Panc1 (cell line): ENCODE measurements at regions not wholly inside any gene's neighbourhood (a gene's known extent, or its start where the extent isn't known, plus 50 kb on each side); places are given as distances from the start of the nearest gene placed in this dataset.
"Not testable (repeated sequence)": the region's sequence is repeated elsewhere in the genome, so short reads cannot be mapped to it uniquely, and the experiment has no call there.

Experiments
- ATAC-seq: fragments of 200-7000 bp; cut with Tn5 transposase; 2 replicates; pipeline ENCODE4 v1.9.1; 2020; ENCODE audit warnings: mild to moderate bottlenecking, moderate library complexity
- BruUV-seq: library from RNA; stranded (reverse); fragments of 400-500 nt; replicated peaks from 2 replicates; lab custom pipeline; 2021; lab: Mats Ljungman, UMichigan
- CTCF ChIA-PET: fragments of 300-600 bp; sonication (Branson Sonifier 250); formaldehyde crosslinking; loops from one replicate; lab custom pipeline; 2022; ENCODE audit warnings: antibody characterized with exemption; lab: Charles Lee
- POLR2A ChIA-PET: fragments of 300-600 bp; sonication (Branson Sonifier 250); formaldehyde crosslinking; loops from one replicate; lab custom pipeline; 2022; ENCODE audit warnings: antibody characterized with exemption; lab: Charles Lee
- DNase-seq: peaks from one replicate; pipeline ENCODE4 v3.0.0-alpha.2; 2010; ENCODE audit warnings: low read depth, low spot score
- H3K27ac ChIP-seq: 2 replicates; pipeline ENCODE4 v1.5.1; 2011; ENCODE audit warnings: mild to moderate bottlenecking, low read length, inconsistent platforms
- H3K27me3 ChIP-seq: fragments of 200-500 bp; sonication (Bioruptor generic); 2 replicates; pipeline ENCODE4 v1.6.0; 2014; ENCODE audit warnings: low read length, inconsistent platforms; ENCODE audit not compliant: control insufficient read depth, insufficient read depth
- H3K36me3 ChIP-seq: fragments of 200-500 bp; sonication (Bioruptor generic); 2 replicates; pipeline ENCODE4 v1.5.1; 2014; ENCODE audit warnings: inconsistent platforms, mild to moderate bottlenecking, low read length, moderate library complexity; ENCODE audit not compliant: control insufficient read depth, insufficient read depth
- H3K4me1 ChIP-seq: 2 replicates; pipeline ENCODE4 v1.5.1; 2011; ENCODE audit warnings: inconsistent platforms, mild to moderate bottlenecking, low read length, moderate library complexity; ENCODE audit not compliant: control insufficient read depth, insufficient read depth
- H3K4me3 ChIP-seq, 2 experiments: 2 replicates each; pipeline ENCODE4 v1.5.1; 2011 to 2012; ENCODE audit warnings: low read depth in 2 of 2, low read length in 2 of 2, mild to moderate bottlenecking in 2 of 2, inconsistent platforms in 1 of 2, moderate library complexity in 1 of 2
- H3K9me3 ChIP-seq: fragments of 200-500 bp; sonication (Bioruptor generic); 2 replicates; pipeline ENCODE4 v1.5.1; 2014; ENCODE audit warnings: low read depth, mild to moderate bottlenecking, inconsistent platforms, low read length, moderate library complexity; ENCODE audit not compliant: control insufficient read depth, insufficient read depth
- CTCF ChIP-seq: fragments of 450-650 bp; IDR thresholded peaks from 2 replicates; pipeline ENCODE4 v1.5.1; 2017; ENCODE audit warnings: mild to moderate bottlenecking
- POLR2AphosphoS5 ChIP-seq: IDR thresholded peaks from 2 replicates; pipeline ENCODE4 v1.6.1; 2012; ENCODE audit warnings: mild to moderate bottlenecking, low read depth, low read length, moderate library complexity
- SIN3A ChIP-seq: IDR thresholded peaks from 2 replicates; pipeline ENCODE4 v1.6.1; 2012; ENCODE audit warnings: low read depth, mild to moderate bottlenecking, low read length, moderate library complexity, borderline replicate concordance; ENCODE audit not compliant: insufficient read depth
- TCF7L2 ChIP-seq: IDR thresholded peaks from 2 replicates; pipeline ENCODE4 v1.6.1; 2011; ENCODE audit warnings: mild to moderate bottlenecking, low read depth, low read length, inconsistent platforms
- in situ Hi-C: cut with HindIII; loops from 2 replicates; pipeline ENCODE4 v1.10.0; 2016; ENCODE audit warnings: low sequenced_read_pairs, low pct_unique_long_range_greater_than_20kb
- intact Hi-C: fragments of 100-400 bp; cut with micrococcal nuclease; formaldehyde crosslinking; loops from one replicate; pipeline ENCODE4 v1.10.0; 2022; ENCODE audit not compliant: unreplicated experiment
- TF ChIP-seq, protein P1 (sequence below), 2 experiments: IDR thresholded peaks; 2 replicates each; pipeline ENCODE4 v1.6.1; 2011 to 2012; ENCODE audit warnings: low read depth in 2 of 2, control low read depth in 1 of 2, low read length in 1 of 2, mild to moderate bottlenecking in 1 of 2, moderate library complexity in 1 of 2; ENCODE audit not compliant: insufficient read depth in 1 of 2

GRCh38 chr2:175805442-175806124 is 196.5 kb downstream of the LNPK start:
- no peaks in the 10 kb centered on the region for H3K4me1 ChIP-seq
- CTCF ChIA-PET: no interaction called here
- POLR2A ChIA-PET: no interaction called here
- intact Hi-C loops (no loop called here), in situ Hi-C loops (no loop called here)
- H3K27ac ChIP-seq: no peak overlapping the region
- H3K36me3 ChIP-seq: no peaks in the 10 kb centered on the region
- no TSS peak for BruUV-seq
- no peaks in the 10 kb centered on the region for H3K9me3 ChIP-seq
- TF ChIP-seq TCF7L2: no peak
- TF ChIP-seq CTCF: no peak
- no peak for ATAC-seq
- H3K4me3 ChIP-seq: no peak overlapping the region
- no peak for DNase-seq
- H3K27me3 ChIP-seq: 0 out of 2 replicates have a peak, but pooled peaks cover 2% of the 10 kb centered on the region

- TF ChIP-seq CTCF (no peak), SIN3A (no peak), POLR2AphosphoS5 (no peak), TCF7L2 (no peak)
- TF ChIP-seq, protein P1, sequence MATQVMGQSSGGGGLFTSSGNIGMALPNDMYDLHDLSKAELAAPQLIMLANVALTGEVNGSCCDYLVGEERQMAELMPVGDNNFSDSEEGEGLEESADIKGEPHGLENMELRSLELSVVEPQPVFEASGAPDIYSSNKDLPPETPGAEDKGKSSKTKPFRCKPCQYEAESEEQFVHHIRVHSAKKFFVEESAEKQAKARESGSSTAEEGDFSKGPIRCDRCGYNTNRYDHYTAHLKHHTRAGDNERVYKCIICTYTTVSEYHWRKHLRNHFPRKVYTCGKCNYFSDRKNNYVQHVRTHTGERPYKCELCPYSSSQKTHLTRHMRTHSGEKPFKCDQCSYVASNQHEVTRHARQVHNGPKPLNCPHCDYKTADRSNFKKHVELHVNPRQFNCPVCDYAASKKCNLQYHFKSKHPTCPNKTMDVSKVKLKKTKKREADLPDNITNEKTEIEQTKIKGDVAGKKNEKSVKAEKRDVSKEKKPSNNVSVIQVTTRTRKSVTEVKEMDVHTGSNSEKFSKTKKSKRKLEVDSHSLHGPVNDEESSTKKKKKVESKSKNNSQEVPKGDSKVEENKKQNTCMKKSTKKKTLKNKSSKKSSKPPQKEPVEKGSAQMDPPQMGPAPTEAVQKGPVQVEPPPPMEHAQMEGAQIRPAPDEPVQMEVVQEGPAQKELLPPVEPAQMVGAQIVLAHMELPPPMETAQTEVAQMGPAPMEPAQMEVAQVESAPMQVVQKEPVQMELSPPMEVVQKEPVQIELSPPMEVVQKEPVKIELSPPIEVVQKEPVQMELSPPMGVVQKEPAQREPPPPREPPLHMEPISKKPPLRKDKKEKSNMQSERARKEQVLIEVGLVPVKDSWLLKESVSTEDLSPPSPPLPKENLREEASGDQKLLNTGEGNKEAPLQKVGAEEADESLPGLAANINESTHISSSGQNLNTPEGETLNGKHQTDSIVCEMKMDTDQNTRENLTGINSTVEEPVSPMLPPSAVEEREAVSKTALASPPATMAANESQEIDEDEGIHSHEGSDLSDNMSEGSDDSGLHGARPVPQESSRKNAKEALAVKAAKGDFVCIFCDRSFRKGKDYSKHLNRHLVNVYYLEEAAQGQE (IDR thresholded peaks at IDR 0.05; ENCODE audit: insufficient read depth in 1 of 2, low read depth in 2 of 2, low read length in 1 of 2): no peak
- ChIA-PET POLR2A (no interaction called here), CTCF (no interaction called here)
- no peak overlapping the region for H3K4me3 ChIP-seq
- in situ Hi-C loops (no loop called here), intact Hi-C loops (no loop called here)
- no peaks in the 10 kb centered on the region for H3K9me3 ChIP-seq
- no peaks in the 10 kb centered on the region for H3K4me1 ChIP-seq
- DNase-seq (no peak), ATAC-seq (no peak)
- no TSS peak for BruUV-seq
- 0 out of 2 replicates have a peak, but pooled peaks cover 2% of the 10 kb centered on the region for H3K27me3 ChIP-seq
- no peak overlapping the region for H3K27ac ChIP-seq
- H3K36me3 ChIP-seq: no peaks in the 10 kb centered on the region
Measured at GRCh38 chr2:175804122-175804521, 197.9 kb downstream of the LNPK start.

DNA sequence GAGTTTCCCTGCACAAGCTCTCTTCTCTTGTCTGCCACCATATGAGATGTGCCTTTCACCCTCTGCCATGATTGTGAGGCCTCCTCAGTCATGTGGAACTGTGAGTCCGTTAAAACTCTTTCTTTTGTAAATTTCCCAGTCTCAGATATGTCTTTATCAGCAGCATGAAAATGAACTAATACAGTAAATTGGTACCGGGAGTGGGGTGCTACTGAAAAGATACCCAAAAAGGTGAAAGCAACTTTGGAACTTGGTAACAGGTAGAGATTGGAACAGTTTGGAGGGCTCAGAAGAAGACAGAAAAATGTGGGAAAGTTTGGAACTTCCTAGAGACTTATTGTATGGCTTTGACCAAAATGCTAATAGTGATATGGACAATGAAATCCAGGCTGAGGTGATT is 205.6 kb downstream of the LNPK start:
- H3K27me3 ChIP-seq, H3K4me1 ChIP-seq, intact Hi-C loops, ATAC-seq, DNase-seq, CTCF ChIA-PET, POLR2A ChIA-PET, BruUV-seq, H3K4me3 ChIP-seq, H3K27ac ChIP-seq, H3K36me3 ChIP-seq, H3K9me3 ChIP-seq, in situ Hi-C loops: not testable (repeated sequence)
